ENCODE measurements at regions not wholly inside any gene's neighbourhood (a gene's known extent, or its start where the extent isn't known, plus 50 kb on each side); places are given as distances from the start of the nearest gene placed in this dataset.

- H3K27me3 ChIP-seq (ENCODE audit: control insufficient read depth, insufficient read depth, low read length): no peaks in the 10 kb centered on the region
- H3K9ac ChIP-seq (ENCODE audit: low read length): no peak overlapping the region
- no peak overlapping the region for H3K27ac ChIP-seq (ENCODE audit: low read length)
- no peaks in the 10 kb centered on the region for H3K36me3 ChIP-seq (ENCODE audit: control insufficient read depth, low read depth, low read length)
- H3K9me3 ChIP-seq (ENCODE audit: control insufficient read depth, low read depth, low read length): no peaks in the 10 kb centered on the region
- H3K4me1 ChIP-seq (ENCODE audit: control insufficient read depth, low read depth, low read length): no peaks in the 10 kb centered on the region
- no peak overlapping the region for H3K4me3 ChIP-seq (ENCODE audit: low read length)
Measured at GRCh38 chr6:22819209-22819608, 249.8 kb downstream of the HDGFL1 start.

DNA sequence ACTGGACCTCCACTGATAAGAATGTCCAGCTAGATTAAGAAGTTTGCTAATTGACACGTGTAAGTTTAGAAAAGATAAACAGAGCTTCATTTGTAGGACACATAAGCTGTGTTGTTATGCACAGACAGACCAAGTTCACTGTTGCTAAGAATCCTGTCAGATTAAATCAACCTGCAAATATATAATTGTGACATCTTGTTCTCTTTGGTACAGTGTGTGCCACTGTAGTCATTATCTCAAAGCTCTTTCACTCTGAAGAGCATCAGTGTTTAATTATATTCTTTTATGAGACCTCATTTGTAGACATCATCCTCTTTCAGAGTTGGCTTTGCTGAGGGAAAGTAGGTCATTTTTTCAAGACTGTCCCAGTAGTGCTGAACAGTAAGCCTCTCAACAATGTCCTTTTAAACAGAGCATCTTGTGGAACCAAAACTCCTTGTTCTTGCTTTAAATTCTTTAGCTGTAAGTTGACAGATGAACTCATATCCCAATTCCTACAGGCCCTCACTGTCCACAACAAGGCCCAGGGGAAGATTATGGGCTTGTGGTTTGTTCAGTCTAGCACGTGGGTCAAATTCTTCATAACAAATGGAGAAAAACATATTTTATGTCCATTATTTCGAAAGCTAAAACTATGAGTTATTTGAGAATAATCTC is 252.4 kb downstream of the HDGFL1 start:
- Histone ChIP-seq H3K27ac (ENCODE audit: low read length) (no peak overlapping the region), H3K4me3 (ENCODE audit: low read length) (no peak overlapping the region), H3K4me1 (ENCODE audit: control insufficient read depth, low read depth, low read length) (no peaks in the 10 kb centered on the region), H3K9me3 (ENCODE audit: control insufficient read depth, low read depth, low read length) (no peaks in the 10 kb centered on the region), H3K9ac (ENCODE audit: low read length) (no peak overlapping the region), H3K36me3 (ENCODE audit: control insufficient read depth, low read depth, low read length) (no peaks in the 10 kb centered on the region), H3K27me3 (ENCODE audit: control insufficient read depth, insufficient read depth, low read length) (no peaks in the 10 kb centered on the region)

GRCh38 chr6:22825210-22825609 is 255.8 kb downstream of the HDGFL1 start:
- Histone ChIP-seq H3K9me3 (ENCODE audit: control insufficient read depth, low read depth, low read length) (no peaks in the 10 kb centered on the region), H3K36me3 (ENCODE audit: control insufficient read depth, low read depth, low read length) (no peaks in the 10 kb centered on the region), H3K27me3 (ENCODE audit: control insufficient read depth, insufficient read depth, low read length) (no peaks in the 10 kb centered on the region), H3K4me3 (ENCODE audit: low read length) (no peak overlapping the region), H3K27ac (ENCODE audit: low read length) (no peak overlapping the region), H3K9ac (ENCODE audit: low read length) (no peak overlapping the region), H3K4me1 (ENCODE audit: control insufficient read depth, low read depth, low read length) (peaks cover 4% of the 10 kb centered on the region)

GRCh38 chr6:22826961-22827360 is 257.6 kb downstream of the HDGFL1 start:
- Histone ChIP-seq H3K36me3 (ENCODE audit: control insufficient read depth, low read depth, low read length) (no peaks in the 10 kb centered on the region), H3K4me3 (ENCODE audit: low read length) (no peak overlapping the region), H3K9ac (ENCODE audit: low read length) (no peak overlapping the region), H3K9me3 (ENCODE audit: control insufficient read depth, low read depth, low read length) (no peaks in the 10 kb centered on the region), H3K4me1 (ENCODE audit: control insufficient read depth, low read depth, low read length) (peaks cover 4% of the 10 kb centered on the region), H3K27ac (ENCODE audit: low read length) (no peak overlapping the region), H3K27me3 (ENCODE audit: control insufficient read depth, insufficient read depth, low read length) (no peaks in the 10 kb centered on the region)

DNA sequence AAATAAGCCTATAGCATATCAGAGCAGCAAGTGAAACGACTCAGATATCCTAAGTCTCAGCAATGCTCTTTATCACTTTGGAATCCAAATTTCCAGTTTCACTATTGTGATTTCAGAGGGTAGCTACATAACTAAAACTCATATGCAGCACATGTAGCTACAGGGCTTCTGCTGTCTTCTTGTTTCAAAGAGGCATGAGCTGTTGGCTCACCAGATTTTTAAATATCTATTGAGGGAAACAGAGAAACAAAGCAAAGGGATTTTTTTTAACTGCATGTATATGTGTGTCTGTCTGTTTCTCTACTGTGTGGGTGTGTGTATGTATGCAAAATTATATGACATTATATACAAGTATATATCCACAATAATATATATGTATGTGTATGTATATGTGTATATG is 258.4 kb downstream of the HDGFL1 start:
- Histone ChIP-seq H3K4me1 (ENCODE audit: control insufficient read depth, low read depth, low read length) (peaks cover 4% of the 10 kb centered on the region), H3K36me3 (ENCODE audit: control insufficient read depth, low read depth, low read length) (no peaks in the 10 kb centered on the region), H3K9me3 (ENCODE audit: control insufficient read depth, low read depth, low read length) (no peaks in the 10 kb centered on the region), H3K27me3 (ENCODE audit: control insufficient read depth, insufficient read depth, low read length) (no peaks in the 10 kb centered on the region), H3K4me3 (ENCODE audit: low read length) (no peak overlapping the region), H3K9ac (ENCODE audit: low read length) (no peak overlapping the region), H3K27ac (ENCODE audit: low read length) (no peak overlapping the region)

DNA sequence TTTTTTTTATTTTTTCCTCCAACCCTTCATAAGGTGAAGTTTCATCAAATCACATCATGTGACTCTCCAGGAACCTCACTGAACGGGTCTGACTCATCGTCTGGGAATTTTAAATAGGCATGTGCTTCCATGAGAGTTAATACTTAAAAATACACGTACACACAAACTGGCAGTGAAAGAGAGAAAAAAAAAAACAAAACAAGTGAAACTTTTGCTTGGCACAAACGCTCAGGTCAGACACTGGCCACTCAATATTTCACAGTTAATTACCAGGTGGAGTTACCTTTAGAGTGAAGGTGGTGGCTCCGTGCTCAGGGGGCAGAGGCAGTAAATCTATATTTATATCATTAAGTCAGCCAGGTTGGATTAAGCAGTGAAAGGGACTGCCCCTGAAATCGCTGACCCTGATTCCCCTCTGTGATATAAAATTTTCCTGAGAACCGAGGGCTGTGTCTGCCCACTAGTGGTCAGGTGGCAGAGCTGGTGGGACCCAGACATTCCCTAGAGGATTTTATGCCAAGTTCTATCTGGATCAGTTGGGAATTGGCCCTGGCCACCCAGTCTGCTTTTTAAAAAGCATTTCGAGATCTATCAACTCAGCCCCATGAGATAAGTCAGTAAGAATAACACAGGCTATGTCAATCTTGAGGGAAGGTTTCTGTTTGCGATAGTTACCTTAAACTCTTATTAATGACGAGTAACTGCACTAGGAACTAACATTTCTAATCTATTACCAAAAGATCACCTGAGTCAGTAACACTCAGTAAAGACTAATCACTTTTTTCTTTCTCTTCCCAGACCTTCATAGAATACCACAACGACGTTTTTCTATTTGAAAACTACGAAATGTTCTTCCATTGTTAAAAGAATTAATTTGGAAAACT is 259.1 kb downstream of the HDGFL1 start:
- Histone ChIP-seq H3K27ac (ENCODE audit: low read length) (no peak overlapping the region), H3K9me3 (ENCODE audit: control insufficient read depth, low read depth, low read length) (no peaks in the 10 kb centered on the region), H3K4me1 (ENCODE audit: control insufficient read depth, low read depth, low read length) (peaks cover 4% of the 10 kb centered on the region), H3K9ac (ENCODE audit: low read length) (no peak overlapping the region), H3K36me3 (ENCODE audit: control insufficient read depth, low read depth, low read length) (no peaks in the 10 kb centered on the region), H3K27me3 (ENCODE audit: control insufficient read depth, insufficient read depth, low read length) (no peaks in the 10 kb centered on the region), H3K4me3 (ENCODE audit: low read length) (no peak overlapping the region)

GRCh38 chr6:22829070-22829469 is 259.7 kb downstream of the HDGFL1 start:
- no peaks in the 10 kb centered on the region for H3K9me3 ChIP-seq (ENCODE audit: control insufficient read depth, low read depth, low read length)
- H3K4me1 ChIP-seq (ENCODE audit: control insufficient read depth, low read depth, low read length): peaks cover 4% of the 10 kb centered on the region
- H3K27ac ChIP-seq (ENCODE audit: low read length): no peak overlapping the region
- no peaks in the 10 kb centered on the region for H3K36me3 ChIP-seq (ENCODE audit: control insufficient read depth, low read depth, low read length)
- H3K4me3 ChIP-seq (ENCODE audit: low read length): no peak overlapping the region
- no peaks in the 10 kb centered on the region for H3K27me3 ChIP-seq (ENCODE audit: control insufficient read depth, insufficient read depth, low read length)
- H3K9ac ChIP-seq (ENCODE audit: low read length): no peak overlapping the region

GRCh38 chr6:22830463-22830862 is 261.1 kb downstream of the HDGFL1 start:
- Histone ChIP-seq H3K4me1 (ENCODE audit: control insufficient read depth, low read depth, low read length) (peaks cover 4% of the 10 kb centered on the region), H3K27me3 (ENCODE audit: control insufficient read depth, insufficient read depth, low read length) (no peaks in the 10 kb centered on the region), H3K27ac (ENCODE audit: low read length) (no peak overlapping the region), H3K4me3 (ENCODE audit: low read length) (no peak overlapping the region), H3K36me3 (ENCODE audit: control insufficient read depth, low read depth, low read length) (no peaks in the 10 kb centered on the region), H3K9me3 (ENCODE audit: control insufficient read depth, low read depth, low read length) (no peaks in the 10 kb centered on the region), H3K9ac (ENCODE audit: low read length) (no peak overlapping the region)

DNA sequence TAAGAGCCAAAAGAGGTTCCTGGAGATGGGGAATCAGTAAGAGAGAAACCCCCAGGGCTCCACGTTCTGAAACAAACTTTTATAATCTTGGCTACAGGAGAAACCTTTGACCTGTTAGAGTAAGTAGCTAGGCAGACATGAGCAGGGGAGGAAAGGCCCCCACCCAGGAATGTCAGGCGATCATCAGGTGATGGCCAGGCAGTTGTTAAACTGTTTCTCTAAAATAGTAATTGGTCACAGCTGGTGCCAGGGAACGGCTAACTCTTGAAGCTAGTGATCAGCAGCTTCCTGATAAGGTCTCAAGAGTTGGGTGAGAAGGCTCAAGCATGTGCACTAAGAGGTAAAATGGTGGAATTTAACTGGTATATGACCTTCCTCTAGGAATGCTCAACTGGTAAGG is 263.8 kb downstream of the HDGFL1 start:
- Histone ChIP-seq H3K9ac (ENCODE audit: low read length) (no peak overlapping the region), H3K9me3 (ENCODE audit: control insufficient read depth, low read depth, low read length) (peaks cover 1% of the 10 kb centered on the region), H3K27me3 (ENCODE audit: control insufficient read depth, insufficient read depth, low read length) (no peaks in the 10 kb centered on the region), H3K27ac (ENCODE audit: low read length) (no peak overlapping the region), H3K4me1 (ENCODE audit: control insufficient read depth, low read depth, low read length) (peaks cover 2% of the 10 kb centered on the region), H3K4me3 (ENCODE audit: low read length) (no peak overlapping the region), H3K36me3 (ENCODE audit: control insufficient read depth, low read depth, low read length) (no peaks in the 10 kb centered on the region)

GRCh38 chr6:22838345-22838744 is 269.0 kb downstream of the HDGFL1 start:
- Histone ChIP-seq H3K36me3 (ENCODE audit: control insufficient read depth, low read depth, low read length) (no peaks in the 10 kb centered on the region), H3K4me1 (ENCODE audit: control insufficient read depth, low read depth, low read length) (no peaks in the 10 kb centered on the region), H3K9ac (ENCODE audit: low read length) (no peak overlapping the region), H3K27me3 (ENCODE audit: control insufficient read depth, insufficient read depth, low read length) (no peaks in the 10 kb centered on the region), H3K4me3 (ENCODE audit: low read length) (no peak overlapping the region), H3K9me3 (ENCODE audit: control insufficient read depth, low read depth, low read length) (peaks cover 18% of the 10 kb centered on the region), H3K27ac (ENCODE audit: low read length) (no peak overlapping the region)

DNA sequence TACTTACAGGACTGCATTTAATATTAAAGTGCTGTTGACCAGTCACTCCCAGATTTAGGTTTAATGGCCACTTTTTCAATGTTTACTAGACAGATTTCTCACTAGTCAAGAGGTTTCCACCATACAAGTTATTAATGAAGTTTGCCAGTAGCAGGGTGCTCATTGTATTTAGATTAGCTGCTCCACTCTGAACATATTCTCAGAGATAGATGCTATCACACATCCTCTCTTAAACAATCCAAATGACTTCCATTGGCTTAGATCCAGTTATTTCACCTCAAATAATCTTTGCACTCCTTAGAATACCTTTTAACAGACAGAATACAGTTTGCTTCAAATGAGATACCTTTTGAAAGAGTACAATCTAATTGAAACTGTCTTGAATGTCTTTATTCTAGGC is 276.1 kb downstream of the HDGFL1 start:
- no peaks in the 10 kb centered on the region for H3K36me3 ChIP-seq (ENCODE audit: control insufficient read depth, low read depth, low read length)
- H3K9me3 ChIP-seq (ENCODE audit: control insufficient read depth, low read depth, low read length): no peaks in the 10 kb centered on the region
- no peaks in the 10 kb centered on the region for H3K4me1 ChIP-seq (ENCODE audit: control insufficient read depth, low read depth, low read length)
- no peaks in the 10 kb centered on the region for H3K27me3 ChIP-seq (ENCODE audit: control insufficient read depth, insufficient read depth, low read length)
- H3K4me3 ChIP-seq (ENCODE audit: low read length): no peak overlapping the region
- H3K9ac ChIP-seq (ENCODE audit: low read length): no peak overlapping the region
- H3K27ac ChIP-seq (ENCODE audit: low read length): no peak overlapping the region

DNA sequence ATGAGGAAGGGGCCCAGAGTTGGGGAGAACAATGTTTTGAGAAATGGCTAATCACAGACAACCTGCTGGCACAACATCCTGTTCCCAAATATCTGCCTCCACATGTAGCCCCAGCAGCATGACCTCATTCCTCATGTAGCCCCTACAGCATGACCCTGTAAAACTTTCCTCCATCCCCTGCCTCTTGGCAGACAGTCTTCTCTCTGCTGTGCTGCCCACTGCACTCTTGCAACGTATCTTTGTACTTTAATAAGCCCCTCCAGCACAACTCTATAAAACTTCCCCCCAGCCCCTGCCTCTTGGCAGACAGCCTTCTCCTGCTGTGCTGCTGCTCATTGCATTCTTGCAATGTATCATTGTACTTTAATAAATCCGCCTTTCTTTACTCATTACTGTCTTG is 278.8 kb downstream of the HDGFL1 start:
- Histone ChIP-seq H3K36me3 (ENCODE audit: control insufficient read depth, low read depth, low read length) (no peaks in the 10 kb centered on the region), H3K27ac (ENCODE audit: low read length) (no peak overlapping the region), H3K4me3 (ENCODE audit: low read length) (no peak overlapping the region), H3K9me3 (ENCODE audit: control insufficient read depth, low read depth, low read length) (no peaks in the 10 kb centered on the region), H3K27me3 (ENCODE audit: control insufficient read depth, insufficient read depth, low read length) (no peaks in the 10 kb centered on the region), H3K9ac (ENCODE audit: low read length) (no peak overlapping the region), H3K4me1 (ENCODE audit: control insufficient read depth, low read depth, low read length) (no peaks in the 10 kb centered on the region)
